ENCODE measurements at regions not wholly inside any gene's neighbourhood (a gene's known extent, or its start where the extent isn't known, plus 50 kb on each side); places are given as distances from the start of the nearest gene placed in this dataset.

GRCh38 chr6:18748314-18748713 lies 361.2 kb downstream of the RNF144B start (continued):
- TF ChIP-seq ZNF431 (CRISPR knock-in tag; IDR thresholded peaks at IDR 0.05): no peak
- TF ChIP-seq, protein P1, sequence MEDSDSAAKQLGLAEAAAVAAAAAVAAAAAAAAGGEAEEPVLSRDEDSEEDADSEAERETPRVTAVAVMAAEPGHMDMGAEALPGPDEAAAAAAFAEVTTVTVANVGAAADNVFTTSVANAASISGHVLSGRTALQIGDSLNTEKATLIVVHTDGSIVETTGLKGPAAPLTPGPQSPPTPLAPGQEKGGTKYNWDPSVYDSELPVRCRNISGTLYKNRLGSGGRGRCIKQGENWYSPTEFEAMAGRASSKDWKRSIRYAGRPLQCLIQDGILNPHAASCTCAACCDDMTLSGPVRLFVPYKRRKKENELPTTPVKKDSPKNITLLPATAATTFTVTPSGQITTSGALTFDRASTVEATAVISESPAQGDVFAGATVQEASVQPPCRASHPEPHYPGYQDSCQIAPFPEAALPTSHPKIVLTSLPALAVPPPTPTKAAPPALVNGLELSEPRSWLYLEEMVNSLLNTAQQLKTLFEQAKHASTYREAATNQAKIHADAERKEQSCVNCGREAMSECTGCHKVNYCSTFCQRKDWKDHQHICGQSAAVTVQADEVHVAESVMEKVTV (CRISPR knock-in tag; IDR thresholded peaks at IDR 0.05): no peak

DNA sequence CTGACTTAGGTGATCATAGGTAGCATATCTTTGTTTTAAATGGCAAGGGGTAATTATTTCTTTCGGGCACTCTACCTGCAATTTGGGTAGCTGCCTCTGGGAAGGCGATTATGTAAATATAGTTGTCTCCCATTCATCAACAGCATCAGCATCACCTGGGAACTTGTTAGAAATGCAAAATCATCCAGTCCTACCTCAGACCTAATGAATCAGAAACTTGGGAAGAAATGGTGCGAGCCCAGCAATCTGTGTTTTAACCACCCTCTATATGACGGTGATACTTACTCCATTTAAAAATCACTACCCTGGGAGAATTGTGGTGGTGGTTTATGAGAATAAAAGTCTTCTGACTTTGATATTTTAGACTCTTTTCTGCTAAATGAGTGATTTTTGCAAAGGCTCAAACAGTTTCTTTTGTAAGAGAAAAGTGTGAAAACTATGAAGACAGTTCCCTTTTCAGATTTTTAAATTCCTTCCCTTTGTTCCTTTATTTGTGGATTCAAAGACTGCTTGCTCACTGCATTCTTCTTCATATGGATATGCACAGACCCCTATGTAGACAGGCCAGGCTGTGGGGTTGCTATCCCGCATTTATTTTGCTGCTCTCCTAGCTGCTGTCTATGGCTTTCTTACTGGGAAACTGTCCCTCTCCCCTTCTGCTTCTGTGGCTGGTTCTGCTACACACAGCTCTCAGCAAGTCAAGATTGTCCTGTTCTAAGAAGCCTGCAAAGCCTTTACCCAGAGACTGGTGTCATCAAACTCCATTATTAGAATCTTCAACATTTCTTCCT lies 365.3 kb downstream of the RNF144B start:
- Histone ChIP-seq H3K9me3 (replicated peaks; ENCODE audit: control insufficient read depth, insufficient read depth, low read depth, low read length) (no peaks in the 10 kb centered on the region), H3K4me3 (no peak overlapping the region), H3K9me1 (ENCODE audit: control insufficient read depth, insufficient read depth, low read length) (no peaks in the 10 kb centered on the region), H3K4me1 (replicated peaks in 1 of 2; ENCODE audit: control insufficient read depth in 2 of 2, insufficient read depth in 2 of 2, low read length in 2 of 2) (no peaks in the 10 kb centered on the region), H3K9ac (ENCODE audit: insufficient read depth in 1 of 2, low read depth in 2 of 2, low read length in 2 of 2) (no peak overlapping the region), H4K20me1 (replicated peaks; ENCODE audit: control insufficient read depth, insufficient read depth, low read length) (no peaks in the 10 kb centered on the region), H2AFZ (ENCODE audit: low read depth, low read length) (no peak overlapping the region), H3K27ac (ENCODE audit: extremely low read depth, low read depth, low read length) (no peak overlapping the region), H3K27me3 (ENCODE audit: control insufficient read depth in 2 of 2, insufficient read depth in 2 of 2, low read length in 2 of 2) (no peaks in the 10 kb centered on the region), H3K4me2 (ENCODE audit: insufficient read depth, low read length) (no peak overlapping the region), H3K79me2 (ENCODE audit: control insufficient read depth, insufficient read depth, low read length) (no peaks in the 10 kb centered on the region), H3K36me3 (ENCODE audit: control insufficient read depth, insufficient read depth, low read length) (no peaks in the 10 kb centered on the region)
- in situ Hi-C loops (cut with MboI): no loop called here
- no peak for DNase-seq (ENCODE audit: extremely low read depth in 1 of 4, low spot score in 3 of 4)
- no TSS peak for BruUV-seq (replicated peaks)
- ChIA-PET CTCF (ENCODE audit: low intra/inter-chr PET ratio) (no interaction called here), POLR2A (no interaction called here)
- no peak for ATAC-seq
- 1% methylated on average over 5 of the region's 5 CpGs for WGBS (ENCODE audit: insufficient coverage, low coverage, missing lambda C conversion rate)
- TF ChIP-seq MXI1 (IDR thresholded peaks at IDR 0.05; ENCODE audit: low read depth, low read length) (no peak), E2F3 (CRISPR knock-in tag; IDR thresholded peaks at IDR 0.05) (no peak), KLF16 (IDR thresholded peaks at IDR 0.05) (no peak), HEY1 (CRISPR knock-in tag; IDR thresholded peaks at IDR 0.05; ENCODE audit: borderline replicate concordance) (no peak), ZBTB8A (IDR thresholded peaks at IDR 0.05; ENCODE audit: partially characterized antibody) (no peak), MEF2D (tag; conservative IDR thresholded peaks at IDR 0.05; ENCODE audit: low read depth) (no peak), GTF2F1 (IDR thresholded peaks at IDR 0.05; ENCODE audit: low read depth, low read length) (no peak)
- no peak for FAIRE-seq
- intact Hi-C loops (cut with micrococcal nuclease): no loop called here
